ENCODE measurements at regions not wholly inside any gene's neighbourhood (a gene's known extent, or its start where the extent isn't known, plus 50 kb on each side); places are given as distances from the start of the nearest gene placed in this dataset.
A peak's percentile ranks its signal among the peaks of the same experiment; 100 is the strongest.
"Not testable (repeated sequence)": the region's sequence is repeated elsewhere in the genome, so short reads cannot be mapped to it uniquely, and the experiment has no call there.

GRCh38 chr13:22929381-22930126, 251.2 kb upstream of the SGCG start:
- DNase-seq = no peak

GRCh38 chr13:22931576-22931975, 249.2 kb upstream of the SGCG start:
- no peak for DNase-seq

GRCh38 chr13:22932632-22933412, 248.0 kb upstream of the SGCG start:
- not testable (repeated sequence) for DNase-seq

- DNase-seq = no peak
Observed at GRCh38 chr13:22933571-22934181, 247.1 kb upstream of the SGCG start.

- no peak for DNase-seq
Observed at GRCh38 chr13:22934744-22935523, 245.8 kb upstream of the SGCG start.

- no peak for DNase-seq
Observed at GRCh38 chr13:22936228-22936627, 244.6 kb upstream of the SGCG start.

- DNase-seq = no peak
Observed at GRCh38 chr13:22937241-22937640, 243.5 kb upstream of the SGCG start.

- no peak for DNase-seq
Observed at GRCh38 chr13:22937953-22938352, 242.8 kb upstream of the SGCG start.

GRCh38 chr13:22938576-22938975, 242.2 kb upstream of the SGCG start:
- no peak for DNase-seq

- DNase-seq = no peak
Observed at GRCh38 chr13:22939157-22939556, 241.6 kb upstream of the SGCG start.

- DNase-seq = no peak
Observed at GRCh38 chr13:22940090-22940710, 240.6 kb upstream of the SGCG start.

- DNase-seq = no peak
Observed at GRCh38 chr13:22940736-22941135, 240.0 kb upstream of the SGCG start.

- not testable (repeated sequence) for DNase-seq
Observed at GRCh38 chr13:22941495-22941894, 239.3 kb upstream of the SGCG start.

- DNase-seq = not testable (repeated sequence)
Observed at GRCh38 chr13:22942831-22943230, 237.9 kb upstream of the SGCG start.

- DNase-seq = no peak
Observed at GRCh38 chr13:22944378-22944777, 236.4 kb upstream of the SGCG start.

- no peak for DNase-seq
Observed at GRCh38 chr13:22945321-22946226, 235.2 kb upstream of the SGCG start.

- DNase-seq = no peak
Observed at GRCh38 chr13:22948421-22948820, 232.4 kb upstream of the SGCG start.

- not testable (repeated sequence) for DNase-seq
Observed at GRCh38 chr13:22952018-22952417, 228.8 kb upstream of the SGCG start.

GRCh38 chr13:22955147-22955546, 225.6 kb upstream of the SGCG start:
- DNase-seq = peak; percentile 61

GRCh38 chr13:22956456-22957115, 224.2 kb upstream of the SGCG start:
- DNase-seq = not testable (repeated sequence)

- DNase-seq = not testable (repeated sequence)
Observed at GRCh38 chr13:22959859-22960258, 220.9 kb upstream of the SGCG start.
